Posterior vena cava (tissue), 2 donors: ENCODE measurements at regions not wholly inside any gene's neighbourhood (a gene's known extent, or its start where the extent isn't known, plus 50 kb on each side); places are given as distances from the start of the nearest gene placed in this dataset.

ENCODE experiments used
- DNase-seq: peaks from one replicate; pipeline ENCODE4 v3.0.0-alpha.2; 2020; ENCODE audit warnings: low spot score
- intact Hi-C, 2 donors: fragments of 100-400 bp; cut with DNase I; formaldehyde crosslinking; loops; one replicate each; pipeline versions ENCODE4 v1.14.1 to v1.14.2; 2022 to 2023
- donor health status: DM: yes; HTN: yes; CAD: no.
- donor health status: DM: yes; HTN: yes; CAD: no.

GRCh38 chr1:38763121-38763520 is 96.5 kb downstream of the RRAGC start:
- intact Hi-C loops, result no loop called here

GRCh38 chr1:38760562-38760961 is 99.0 kb downstream of the RRAGC start:
- DNase-seq, result no peak
- intact Hi-C loops, result no loop called here

More at GRCh38 chr1:38763121-38763520, 96.5 kb downstream of the RRAGC start:
- no peak for DNase-seq

GRCh38 chr1:38758820-38759219 is 100.8 kb downstream of the RRAGC start:
- intact Hi-C loops, result no loop called here
- no peak for DNase-seq

- intact Hi-C loops, result loop anchor here in 1 of 2 donors (10.0 kb wide), 1 partner anchor 1082 kb away; no protein-coding TSS in a partner anchor
- DNase-seq, result no peak
Observed at GRCh38 chr1:38746941-38747600, 112.5 kb downstream of the RRAGC start.

GRCh38 chr1:38746402-38746935 is 113.1 kb downstream of the RRAGC start:
- intact Hi-C loops, result loop anchor here in 1 of 2 donors (10.0 kb wide), 1 partner anchor 1082 kb away; no protein-coding TSS in a partner anchor
- DNase-seq, result no peak

- intact Hi-C loops, result loop anchor here in 1 of 2 donors (10.0 kb wide), 1 partner anchor 1081 kb away; no protein-coding TSS in a partner anchor
- DNase-seq, result no peak
Observed at GRCh38 chr1:38745476-38746401, 113.8 kb downstream of the RRAGC start.

- no peak for DNase-seq
- intact Hi-C loops, result loop anchor here in 1 of 2 donors (10.0 kb wide), 1 partner anchor 1080 kb away; no protein-coding TSS in a partner anchor
Observed at GRCh38 chr1:38744452-38745350, 114.9 kb downstream of the RRAGC start.

- intact Hi-C loops, result loop anchor here in 1 of 2 donors (10.0 kb wide), 1 partner anchor 1078 kb away; no protein-coding TSS in a partner anchor
- DNase-seq, result no peak
Observed at GRCh38 chr1:38743184-38743583, 116.4 kb downstream of the RRAGC start.

- intact Hi-C loops, result loop anchor here in 1 of 2 donors (10.0 kb wide), 1 partner anchor 1077 kb away; no protein-coding TSS in a partner anchor
- DNase-seq, result no peak
Observed at GRCh38 chr1:38741341-38741740, 118.2 kb downstream of the RRAGC start.

GRCh38 chr1:38740487-38740886 is 119.1 kb downstream of the RRAGC start:
- intact Hi-C loops, result loop anchor here in 1 of 2 donors (10.0 kb wide), 1 partner anchor 1076 kb away; no protein-coding TSS in a partner anchor
- no peak for DNase-seq

GRCh38 chr1:38738207-38738606 is 121.4 kb downstream of the RRAGC start:
- DNase-seq, result no peak
- intact Hi-C loops, result no loop called here

- intact Hi-C loops, result no loop called here
Observed at GRCh38 chr1:38736399-38736798, 123.2 kb downstream of the RRAGC start.

GRCh38 chr1:38735651-38736161 is 123.9 kb downstream of the RRAGC start:
- no peak for DNase-seq
- intact Hi-C loops, result no loop called here

More at GRCh38 chr1:38736399-38736798, 123.2 kb downstream of the RRAGC start:
- DNase-seq, result no peak

- intact Hi-C loops, result no loop called here
- no peak for DNase-seq
Observed at GRCh38 chr1:38733761-38734160, 125.8 kb downstream of the RRAGC start.

- intact Hi-C loops, result no loop called here
- DNase-seq, result no peak
Observed at GRCh38 chr1:38730511-38731397, 128.8 kb downstream of the RRAGC start.

GRCh38 chr1:38728585-38728908 is 131.0 kb downstream of the RRAGC start:
- DNase-seq, result no peak
- intact Hi-C loops, result no loop called here

GRCh38 chr1:38727684-38728584 is 131.6 kb downstream of the RRAGC start:
- DNase-seq, result peak; percentile 86
- intact Hi-C loops, result no loop called here
